RWPE1 (cell line): ENCODE measurements at regions not wholly inside any gene's neighbourhood (a gene's known extent, or its start where the extent isn't known, plus 50 kb on each side); places are given as distances from the start of the nearest gene placed in this dataset.

Source experiments
- CTCF ChIA-PET: fragments of 350-600 bp; sonication (Branson Sonifier 250); formaldehyde crosslinking; extraction: SDS; loops from one replicate; lab custom pipeline; 2021; lab: Yijun Ruan, JAX
- POLR2A ChIA-PET: fragments of 400-600 bp; formaldehyde crosslinking; extraction: SDS; loops from one replicate; lab custom pipeline; 2020; ENCODE audit warnings: antibody characterized with exemption; ENCODE audit not compliant: low non-redundant PET; lab: Yijun Ruan, JAX
- DNase-seq: peaks from one replicate; pipeline ENCODE4 v3.0.0; 2012; ENCODE audit warnings: low spot score
- H3K27ac ChIP-seq: fragments of 450-650 bp; 2 replicates; pipeline ENCODE4 v1.5.1; 2017
- TF ChIP-seq, protein P1 (sequence below): fragments of 450-650 bp; conservative IDR thresholded peaks from 2 replicates; pipeline ENCODE4 v1.5.1; 2017; ENCODE audit warnings: low read depth, mild to moderate bottlenecking

DNA sequence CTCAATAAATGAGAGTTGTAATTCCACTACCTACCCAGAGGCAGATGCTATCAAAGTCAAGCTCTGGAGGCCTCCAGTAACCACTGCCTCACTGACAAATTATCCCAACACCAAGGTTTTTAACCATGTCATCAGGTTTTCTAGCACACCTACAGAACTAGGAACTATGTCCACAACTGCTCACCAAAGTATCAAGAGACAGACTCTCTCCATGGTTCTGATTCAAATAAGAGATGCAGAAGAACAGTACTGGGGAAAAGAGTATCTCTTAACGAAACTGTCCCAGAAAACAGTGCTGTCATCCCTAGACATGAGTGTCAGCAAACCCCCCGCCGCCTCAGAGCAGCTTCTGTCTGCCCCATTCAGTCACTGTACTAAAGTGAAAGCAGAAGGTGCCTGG, 301.7 kb downstream of the OMA1 start:
- DNase-seq = no peak
- TF ChIP-seq, protein P1, sequence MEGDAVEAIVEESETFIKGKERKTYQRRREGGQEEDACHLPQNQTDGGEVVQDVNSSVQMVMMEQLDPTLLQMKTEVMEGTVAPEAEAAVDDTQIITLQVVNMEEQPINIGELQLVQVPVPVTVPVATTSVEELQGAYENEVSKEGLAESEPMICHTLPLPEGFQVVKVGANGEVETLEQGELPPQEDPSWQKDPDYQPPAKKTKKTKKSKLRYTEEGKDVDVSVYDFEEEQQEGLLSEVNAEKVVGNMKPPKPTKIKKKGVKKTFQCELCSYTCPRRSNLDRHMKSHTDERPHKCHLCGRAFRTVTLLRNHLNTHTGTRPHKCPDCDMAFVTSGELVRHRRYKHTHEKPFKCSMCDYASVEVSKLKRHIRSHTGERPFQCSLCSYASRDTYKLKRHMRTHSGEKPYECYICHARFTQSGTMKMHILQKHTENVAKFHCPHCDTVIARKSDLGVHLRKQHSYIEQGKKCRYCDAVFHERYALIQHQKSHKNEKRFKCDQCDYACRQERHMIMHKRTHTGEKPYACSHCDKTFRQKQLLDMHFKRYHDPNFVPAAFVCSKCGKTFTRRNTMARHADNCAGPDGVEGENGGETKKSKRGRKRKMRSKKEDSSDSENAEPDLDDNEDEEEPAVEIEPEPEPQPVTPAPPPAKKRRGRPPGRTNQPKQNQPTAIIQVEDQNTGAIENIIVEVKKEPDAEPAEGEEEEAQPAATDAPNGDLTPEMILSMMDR = no peak
- ChIA-PET CTCF (no interaction called here), POLR2A (no interaction called here)
- H3K27ac ChIP-seq = no peak overlapping the region

DNA sequence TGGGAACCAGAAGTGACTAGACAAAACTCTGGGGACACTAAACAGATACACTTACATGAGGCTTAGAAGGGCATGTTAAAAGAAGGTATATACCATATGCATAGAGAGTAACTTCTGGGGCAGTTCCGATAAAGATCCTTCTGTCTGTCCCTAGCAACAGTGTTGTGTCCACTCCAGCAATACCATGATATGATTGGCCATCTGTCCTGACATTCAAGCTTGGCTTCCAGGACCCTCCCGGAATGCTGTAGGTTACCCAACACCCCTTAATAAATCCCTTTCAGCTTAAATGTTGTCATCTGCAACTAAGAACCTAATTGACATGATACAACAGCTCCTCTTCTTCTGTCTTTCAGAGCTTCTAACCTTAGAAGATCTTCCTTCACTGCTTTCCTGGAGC, 307.7 kb downstream of the OMA1 start:
- TF ChIP-seq, protein P1 = no peak
- H3K27ac ChIP-seq = no peak overlapping the region
- POLR2A ChIA-PET = no interaction called here
- CTCF ChIA-PET = no interaction called here
- DNase-seq = no peak

DNA sequence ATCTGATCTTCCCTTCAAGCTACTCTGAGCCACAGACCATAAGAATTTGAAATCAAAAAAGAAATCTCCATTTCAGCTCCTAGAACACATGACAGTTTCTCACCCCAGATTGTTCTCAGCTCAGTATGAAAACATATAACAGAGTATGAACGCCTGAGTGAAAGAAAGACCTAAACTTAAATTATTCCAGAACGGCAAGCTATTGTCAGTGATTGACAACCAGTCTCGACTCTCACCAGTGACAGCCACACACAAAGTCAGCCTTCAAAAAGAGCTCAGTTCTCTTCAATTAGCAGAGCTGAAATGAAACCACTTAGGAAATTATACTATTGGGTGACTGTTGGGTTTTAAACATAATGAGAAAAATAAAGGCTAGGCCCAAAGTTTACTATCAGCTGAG, 312.8 kb downstream of the OMA1 start:
- ChIA-PET CTCF (no interaction called here), POLR2A (no interaction called here)
- no peak for DNase-seq
- TF ChIP-seq, protein P1 = no peak
- no peak overlapping the region for H3K27ac ChIP-seq

DNA sequence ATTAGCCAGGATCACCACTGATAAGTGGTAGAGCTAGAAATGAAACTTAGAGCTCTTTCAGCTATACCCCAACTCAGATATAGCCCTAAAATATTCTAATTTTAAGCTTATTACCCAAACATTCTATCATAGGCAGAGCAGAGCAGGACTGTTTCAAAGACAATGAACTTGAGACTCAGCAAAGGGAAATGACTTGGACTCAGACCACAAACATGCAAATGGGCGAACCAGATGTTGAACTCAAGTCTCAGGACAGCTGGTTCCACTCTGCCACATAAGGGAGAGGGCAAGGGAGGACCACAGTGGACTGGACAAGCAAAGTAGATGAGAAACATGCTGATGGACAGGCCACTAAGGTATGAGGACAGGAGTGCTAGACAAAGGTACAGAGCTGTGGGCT, 315.3 kb downstream of the OMA1 start:
- DNase-seq = no peak
- no peak overlapping the region for H3K27ac ChIP-seq
- TF ChIP-seq, protein P1 = no peak
- POLR2A ChIA-PET = no interaction called here
- CTCF ChIA-PET = no interaction called here

DNA sequence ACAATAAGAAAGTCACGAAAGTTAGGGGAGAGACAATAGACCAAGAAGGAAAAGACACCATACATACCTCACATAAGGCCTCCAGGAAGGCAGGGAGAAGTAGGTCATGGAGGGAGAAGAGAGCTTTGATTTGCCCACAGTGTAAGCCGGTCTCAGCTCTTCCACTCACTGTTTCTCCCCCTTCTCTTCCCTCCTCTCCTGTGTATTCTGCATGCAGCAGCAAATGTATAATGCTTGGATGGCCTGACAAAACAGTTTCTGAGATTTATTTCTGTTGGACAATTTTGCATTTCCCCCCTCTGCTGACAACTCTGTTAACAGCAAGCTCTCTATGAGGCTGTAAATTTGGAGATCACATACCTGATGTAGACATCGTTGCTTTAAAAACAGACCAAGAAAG, 318.9 kb downstream of the OMA1 start:
- TF ChIP-seq, protein P1 = no peak
- DNase-seq = no peak
- no peak overlapping the region for H3K27ac ChIP-seq
- ChIA-PET POLR2A (no interaction called here), CTCF (no interaction called here)

DNA sequence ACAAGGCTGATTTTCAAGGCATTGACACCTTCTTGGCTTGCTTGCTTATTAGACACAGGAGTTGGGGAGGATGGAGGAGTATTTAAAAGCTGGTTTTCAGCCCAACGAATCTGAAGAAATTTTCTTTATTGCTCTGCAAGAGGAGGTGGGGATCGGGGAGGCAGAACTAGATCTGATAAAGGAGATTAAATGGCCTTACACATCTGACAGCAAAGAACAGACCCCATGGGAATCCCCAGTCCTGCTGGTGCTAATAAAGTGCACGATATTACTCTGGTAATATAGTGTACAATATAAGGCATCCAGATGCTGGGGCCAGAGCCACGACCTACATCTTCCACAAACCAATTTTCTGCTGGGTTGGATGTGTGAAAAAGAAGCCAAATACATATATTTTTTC, 323.0 kb downstream of the OMA1 start:
- CTCF ChIA-PET = no interaction called here
- POLR2A ChIA-PET = no interaction called here
- no peak overlapping the region for H3K27ac ChIP-seq
- TF ChIP-seq, protein P1 = no peak
- DNase-seq = no peak
